ENCODE measurements at regions not wholly inside any gene's neighbourhood (a gene's known extent, or its start where the extent isn't known, plus 50 kb on each side); places are given as distances from the start of the nearest gene placed in this dataset.

DNA sequence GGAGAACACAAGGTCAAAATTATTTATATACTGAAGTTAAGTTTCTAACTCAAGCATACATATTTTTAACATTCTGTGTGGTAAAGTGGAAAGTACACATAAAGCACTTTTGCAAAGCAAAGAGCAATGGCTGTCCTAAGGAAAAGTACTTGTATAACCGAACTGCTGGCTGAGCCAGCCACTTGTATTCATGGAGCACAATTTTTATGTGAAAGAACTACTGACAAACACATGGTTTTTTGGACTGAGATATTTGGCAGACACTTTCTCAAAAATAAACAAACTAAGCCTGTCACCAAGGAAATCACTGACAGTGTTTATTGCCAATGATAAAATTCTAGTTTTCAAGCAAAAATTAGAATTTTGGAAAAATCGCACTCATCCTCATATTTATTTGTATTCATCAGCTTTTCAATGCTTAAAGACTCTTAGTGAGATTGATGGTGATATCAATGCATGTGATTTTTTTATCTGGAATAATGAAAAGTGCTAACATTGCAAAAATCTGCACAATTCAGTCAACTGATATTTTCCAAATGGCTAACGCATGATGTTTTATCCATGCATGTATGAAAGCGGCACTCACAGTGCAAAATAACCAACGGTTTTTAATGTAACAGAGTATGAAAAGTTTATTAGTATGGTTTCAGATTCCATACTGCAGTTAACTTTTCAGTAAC lies 125.3 kb downstream of the IPO8 start:
- Histone ChIP-seq H3K36me3 (ENCODE audit: control insufficient read depth in 2 of 2, extremely low read depth in 1 of 2, insufficient read depth in 2 of 2, low read length in 2 of 2) (no peaks in the 10 kb centered on the region), H4K20me1 (ENCODE audit: control insufficient read depth, extremely low read depth, insufficient read depth, low read length) (no peaks in the 10 kb centered on the region), H3K4me2 (ENCODE audit: control insufficient read depth, extremely low read depth, insufficient read depth, low read depth, low read length) (no peak overlapping the region), H3K79me2 (ENCODE audit: control insufficient read depth, insufficient read depth, low read length) (no peaks in the 10 kb centered on the region), H3K9ac (ENCODE audit: control insufficient read depth, extremely low read depth, insufficient read depth, low read length) (no peak overlapping the region), H3K27ac (ENCODE audit: control insufficient read depth, insufficient read depth, low read length) (no peak overlapping the region), H3K9me3 (ENCODE audit: control insufficient read depth, low read depth, low read length) (no peaks in the 10 kb centered on the region), H2AFZ (ENCODE audit: control insufficient read depth, low read length) (no peak overlapping the region), H3K27me3 (ENCODE audit: control insufficient read depth, extremely low read depth, insufficient read depth, low read length) (no peaks in the 10 kb centered on the region), H3K9me1 (ENCODE audit: control insufficient read depth, extremely low read depth, insufficient read depth, low read length) (no peaks in the 10 kb centered on the region), H3K4me1 (ENCODE audit: control insufficient read depth, extremely low read depth, insufficient read depth, low read length) (no peaks in the 10 kb centered on the region), H3K4me3 (ENCODE audit: control insufficient read depth in 2 of 3, extremely low read depth in 1 of 3, insufficient read depth in 2 of 3, low read depth in 1 of 3, low read length in 3 of 3) (no peak overlapping the region)
- no peak for FAIRE-seq
- DNase-seq (ENCODE audit: low read depth, low spot score) = no peak
- TF ChIP-seq EZH2 (IDR thresholded peaks at IDR 0.05; ENCODE audit: low read length) = no peak
- TF ChIP-seq, protein P1, sequence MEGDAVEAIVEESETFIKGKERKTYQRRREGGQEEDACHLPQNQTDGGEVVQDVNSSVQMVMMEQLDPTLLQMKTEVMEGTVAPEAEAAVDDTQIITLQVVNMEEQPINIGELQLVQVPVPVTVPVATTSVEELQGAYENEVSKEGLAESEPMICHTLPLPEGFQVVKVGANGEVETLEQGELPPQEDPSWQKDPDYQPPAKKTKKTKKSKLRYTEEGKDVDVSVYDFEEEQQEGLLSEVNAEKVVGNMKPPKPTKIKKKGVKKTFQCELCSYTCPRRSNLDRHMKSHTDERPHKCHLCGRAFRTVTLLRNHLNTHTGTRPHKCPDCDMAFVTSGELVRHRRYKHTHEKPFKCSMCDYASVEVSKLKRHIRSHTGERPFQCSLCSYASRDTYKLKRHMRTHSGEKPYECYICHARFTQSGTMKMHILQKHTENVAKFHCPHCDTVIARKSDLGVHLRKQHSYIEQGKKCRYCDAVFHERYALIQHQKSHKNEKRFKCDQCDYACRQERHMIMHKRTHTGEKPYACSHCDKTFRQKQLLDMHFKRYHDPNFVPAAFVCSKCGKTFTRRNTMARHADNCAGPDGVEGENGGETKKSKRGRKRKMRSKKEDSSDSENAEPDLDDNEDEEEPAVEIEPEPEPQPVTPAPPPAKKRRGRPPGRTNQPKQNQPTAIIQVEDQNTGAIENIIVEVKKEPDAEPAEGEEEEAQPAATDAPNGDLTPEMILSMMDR (optimal IDR thresholded peaks at IDR 0.05 in 1 of 3, IDR thresholded peaks at IDR 0.05 in 1 of 3, conservative IDR thresholded peaks at IDR 0.05 in 1 of 3; ENCODE audit: extremely low read depth in 1 of 3, insufficient read depth in 2 of 3, low read length in 3 of 3) = no peak
- dilution Hi-C loops (cut with MboI; ENCODE audit: extremely low pct_ligation_motif_present, low sequenced_read_pairs) = no loop called here

DNA sequence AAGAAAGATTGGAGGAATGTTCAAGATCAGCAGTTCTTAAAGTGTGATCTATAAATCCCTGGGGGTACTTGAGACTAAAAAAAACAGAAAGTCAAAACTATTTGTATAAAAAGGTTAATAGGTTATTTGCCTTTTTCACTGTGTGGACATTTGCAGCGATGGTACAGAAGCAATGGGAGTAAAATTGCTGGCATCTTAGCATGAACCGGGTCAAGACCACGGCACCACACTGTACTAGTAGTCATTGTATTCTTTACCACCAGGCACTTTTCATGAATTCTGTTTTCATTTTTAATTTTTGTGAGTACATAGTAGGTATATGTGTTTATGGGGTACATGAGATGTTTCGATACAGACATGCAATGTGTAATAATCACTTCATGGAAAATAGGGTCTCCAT lies 126.2 kb downstream of the IPO8 start:
- Histone ChIP-seq H3K9me1 (ENCODE audit: control insufficient read depth, extremely low read depth, insufficient read depth, low read length) (no peaks in the 10 kb centered on the region), H3K9me3 (ENCODE audit: control insufficient read depth, low read depth, low read length) (no peaks in the 10 kb centered on the region), H3K27ac (ENCODE audit: control insufficient read depth, insufficient read depth, low read length) (no peak overlapping the region), H3K27me3 (ENCODE audit: control insufficient read depth, extremely low read depth, insufficient read depth, low read length) (no peaks in the 10 kb centered on the region), H3K4me2 (ENCODE audit: control insufficient read depth, extremely low read depth, insufficient read depth, low read depth, low read length) (no peak overlapping the region), H3K36me3 (ENCODE audit: control insufficient read depth in 2 of 2, extremely low read depth in 1 of 2, insufficient read depth in 2 of 2, low read length in 2 of 2) (no peaks in the 10 kb centered on the region), H3K4me1 (ENCODE audit: control insufficient read depth, extremely low read depth, insufficient read depth, low read length) (no peaks in the 10 kb centered on the region), H2AFZ (ENCODE audit: control insufficient read depth, low read length) (no peak overlapping the region), H3K9ac (ENCODE audit: control insufficient read depth, extremely low read depth, insufficient read depth, low read length) (no peak overlapping the region), H4K20me1 (ENCODE audit: control insufficient read depth, extremely low read depth, insufficient read depth, low read length) (no peaks in the 10 kb centered on the region), H3K4me3 (ENCODE audit: control insufficient read depth in 2 of 3, extremely low read depth in 1 of 3, insufficient read depth in 2 of 3, low read depth in 1 of 3, low read length in 3 of 3) (no peak overlapping the region), H3K79me2 (ENCODE audit: control insufficient read depth, insufficient read depth, low read length) (no peaks in the 10 kb centered on the region)
- FAIRE-seq = no peak
- DNase-seq (ENCODE audit: low read depth, low spot score) = no peak
- no peak for TF ChIP-seq EZH2 (IDR thresholded peaks at IDR 0.05; ENCODE audit: low read length)
- dilution Hi-C loops (cut with MboI; ENCODE audit: extremely low pct_ligation_motif_present, low sequenced_read_pairs) = no loop called here

DNA sequence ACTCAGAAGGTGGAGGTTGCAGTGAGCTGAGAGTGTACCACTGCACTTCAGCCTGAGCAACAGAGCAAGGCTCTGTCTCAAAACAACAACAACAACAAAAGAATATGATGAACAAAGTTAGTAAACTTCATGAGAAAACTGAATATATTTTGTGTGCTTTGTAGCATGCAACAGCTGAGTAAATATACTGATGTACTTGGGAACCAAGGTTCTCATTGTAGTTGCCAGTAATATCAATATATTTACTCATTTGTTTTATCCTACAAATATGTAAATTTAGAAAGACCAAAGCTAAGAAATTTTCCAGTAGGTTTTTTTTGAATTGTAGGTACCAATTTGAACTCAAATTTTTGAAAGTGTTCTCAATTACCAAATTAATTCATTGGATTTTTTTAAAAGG lies 127.2 kb downstream of the IPO8 start:
- no peak overlapping the region for H3K9ac ChIP-seq (ENCODE audit: control insufficient read depth, extremely low read depth, insufficient read depth, low read length)
- no peaks in the 10 kb centered on the region for H4K20me1 ChIP-seq (ENCODE audit: control insufficient read depth, extremely low read depth, insufficient read depth, low read length)
- H3K9me3 ChIP-seq (ENCODE audit: control insufficient read depth, low read depth, low read length) = no peaks in the 10 kb centered on the region
- H3K27me3 ChIP-seq (ENCODE audit: control insufficient read depth, extremely low read depth, insufficient read depth, low read length) = no peaks in the 10 kb centered on the region
- H3K4me3 ChIP-seq (ENCODE audit: control insufficient read depth in 2 of 3, extremely low read depth in 1 of 3, insufficient read depth in 2 of 3, low read depth in 1 of 3, low read length in 3 of 3) = no peak overlapping the region
- H3K27ac ChIP-seq (ENCODE audit: control insufficient read depth, insufficient read depth, low read length) = no peak overlapping the region
- no peaks in the 10 kb centered on the region for H3K36me3 ChIP-seq (ENCODE audit: control insufficient read depth in 2 of 2, extremely low read depth in 1 of 2, insufficient read depth in 2 of 2, low read length in 2 of 2)
- FAIRE-seq = no peak
- no peak for DNase-seq (ENCODE audit: low read depth, low spot score)
- H2AFZ ChIP-seq (ENCODE audit: control insufficient read depth, low read length) = no peak overlapping the region
- dilution Hi-C loops (cut with MboI; ENCODE audit: extremely low pct_ligation_motif_present, low sequenced_read_pairs) = no loop called here
- H3K4me1 ChIP-seq (ENCODE audit: control insufficient read depth, extremely low read depth, insufficient read depth, low read length) = no peaks in the 10 kb centered on the region
- TF ChIP-seq EZH2 (IDR thresholded peaks at IDR 0.05; ENCODE audit: low read length) = no peak
- TF ChIP-seq, protein P1 (optimal IDR thresholded peaks at IDR 0.05 in 1 of 3, IDR thresholded peaks at IDR 0.05 in 1 of 3, conservative IDR thresholded peaks at IDR 0.05 in 1 of 3; ENCODE audit: extremely low read depth in 1 of 3, insufficient read depth in 2 of 3, low read length in 3 of 3) = no peak
- no peak overlapping the region for H3K4me2 ChIP-seq (ENCODE audit: control insufficient read depth, extremely low read depth, insufficient read depth, low read depth, low read length)
- H3K9me1 ChIP-seq (ENCODE audit: control insufficient read depth, extremely low read depth, insufficient read depth, low read length) = no peaks in the 10 kb centered on the region
- no peaks in the 10 kb centered on the region for H3K79me2 ChIP-seq (ENCODE audit: control insufficient read depth, insufficient read depth, low read length)

Measured in keratinocyte (primary cell).